ENCODE measurements at regions not wholly inside any gene's neighbourhood (a gene's known extent, or its start where the extent isn't known, plus 50 kb on each side); places are given as distances from the start of the nearest gene placed in this dataset.

DNA sequence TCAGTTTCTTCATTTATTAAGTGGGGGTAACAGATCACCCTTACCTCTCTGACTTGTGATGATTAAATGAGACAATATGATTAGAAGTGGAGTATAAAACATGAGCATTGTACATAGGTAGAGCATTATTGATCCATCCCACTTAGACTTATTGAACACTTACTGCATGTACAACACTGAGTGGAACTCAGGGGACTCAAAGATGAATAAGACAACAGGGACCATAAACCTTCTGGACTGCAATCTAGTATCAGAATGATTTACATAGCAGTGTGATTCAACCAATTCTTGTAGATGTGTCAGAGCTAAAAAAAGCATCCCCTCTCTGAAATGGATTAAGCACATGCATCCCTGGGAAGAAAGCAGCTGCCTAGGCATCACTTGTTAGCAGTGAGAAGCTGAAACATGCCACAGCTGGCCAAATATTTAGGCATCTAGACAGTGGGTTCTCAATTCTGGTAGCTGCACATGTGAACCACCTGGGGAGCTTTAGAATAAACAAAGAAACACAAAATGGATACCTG lies 111.5 kb downstream of the CYRIA start:
- FAIRE-seq (no peak), DNase-seq (ENCODE audit: low read depth in 1 of 2, low spot score in 2 of 2) (no peak)
- no peak overlapping the region for H3K4ac ChIP-seq (replicated peaks; ENCODE audit: insufficient read length, low read depth, low read length)
- H2BK120ac ChIP-seq (replicated peaks; ENCODE audit: low read depth, low read length) = no peak overlapping the region
- H3K9ac ChIP-seq (replicated peaks in 1 of 4; ENCODE audit: extremely low read depth in 1 of 4, low read depth in 3 of 4, low read length in 3 of 4) = 0 out of 7 replicates have a peak overlapping the region, but pooled peaks of 1 of the 4 experiments have one; percentile 0
- TF ChIP-seq KDM4A (IDR thresholded peaks at IDR 0.05; ENCODE audit: low read depth, low read length, severe bottlenecking) = no peak
- H3K9me3 ChIP-seq (ENCODE audit: insufficient read depth in 2 of 2, low read depth in 1 of 2, low read length in 1 of 2) = no peaks in the 10 kb centered on the region
- no peak overlapping the region for H3K56ac ChIP-seq (replicated peaks; ENCODE audit: insufficient read length, low read depth, low read length)
- H3K4me2 ChIP-seq (ENCODE audit: insufficient read depth in 1 of 2, low read depth in 2 of 2, low read length in 2 of 2) = no peak overlapping the region
- no peak overlapping the region for H4K8ac ChIP-seq (ENCODE audit: extremely low read depth, insufficient read depth, low read length)
- H4K20me1 ChIP-seq (replicated peaks in 1 of 2; ENCODE audit: control insufficient read depth in 1 of 2, insufficient read depth in 2 of 2, low read length in 2 of 2) = no peaks in the 10 kb centered on the region
- no peak overlapping the region for H3K18ac ChIP-seq (ENCODE audit: extremely low read depth, low read length)
- no peaks in the 10 kb centered on the region for H3K79me2 ChIP-seq (ENCODE audit: control insufficient read depth in 1 of 2, insufficient read depth in 2 of 2, low read length in 2 of 2)
- no peak overlapping the region for H4K5ac ChIP-seq (ENCODE audit: insufficient read length, low read depth, low read length)
- no peaks in the 10 kb centered on the region for H3K27me3 ChIP-seq (replicated peaks in 1 of 4; ENCODE audit: control insufficient read depth in 3 of 4, extremely low read depth in 1 of 4, insufficient read depth in 3 of 4, low read length in 3 of 4)
- no peaks in the 10 kb centered on the region for H3K79me1 ChIP-seq (ENCODE audit: low read depth, low read length)
- H3K14ac ChIP-seq (ENCODE audit: insufficient read length) = no peak overlapping the region
- CTCF ChIA-PET (ENCODE audit: partially characterized antibody) = interaction anchor here (0.7 to 8.6 kb wide), 21 partner anchors 8 to 904 kb away, joined by 3 to 91 read pairs (median 5); no protein-coding TSS in a partner anchor
- no peak overlapping the region for H2BK5ac ChIP-seq (ENCODE audit: low read depth, low read length)
- no peak overlapping the region for H3K27ac ChIP-seq (ENCODE audit: low read depth, low read length)
- H2BK15ac ChIP-seq (ENCODE audit: low read length) = no peak overlapping the region
- H2AFZ ChIP-seq (ENCODE audit: low read length) = no peak overlapping the region
- H2BK20ac ChIP-seq (ENCODE audit: low read length) = no peak overlapping the region
- H2BK12ac ChIP-seq (ENCODE audit: low read depth, low read length) = no peak overlapping the region
- H4K91ac ChIP-seq (replicated peaks; ENCODE audit: insufficient read length, low read length) = no peak overlapping the region
- POLR2A ChIA-PET (ENCODE audit: partially characterized antibody) = interaction anchor here (0.6 kb wide), 1 partner anchor 447 kb away, joined by 4 read pairs; no protein-coding TSS in a partner anchor
- no peaks in the 10 kb centered on the region for H3K23me2 ChIP-seq (ENCODE audit: low read depth, low read length)
- H3K23ac ChIP-seq (ENCODE audit: insufficient read length) = no peak overlapping the region
- H3K4me1 ChIP-seq (replicated peaks in 1 of 4; ENCODE audit: control insufficient read depth in 3 of 4, insufficient read depth in 4 of 4, low read length in 3 of 4) = peaks cover 0 to 3% (median 0%) of the 10 kb centered on the region in 4 experiments; a peak in 1 of 7 replicates
- no peak overlapping the region for H3K4me3 ChIP-seq (ENCODE audit: extremely low read depth in 1 of 4, insufficient read depth in 2 of 4, low read depth in 3 of 4, low read length in 4 of 4)
- H2AK5ac ChIP-seq (ENCODE audit: low read depth, low read length) = no peak overlapping the region
- H3K36me3 ChIP-seq (ENCODE audit: control insufficient read depth in 2 of 4, insufficient read depth in 4 of 4, low read length in 3 of 4) = no peaks in the 10 kb centered on the region

All from H1 (cell line).